Naive B cell (primary cell): ENCODE measurements at regions not wholly inside any gene's neighbourhood (a gene's known extent, or its start where the extent isn't known, plus 50 kb on each side); places are given as distances from the start of the nearest gene placed in this dataset.

ENCODE experiments used
- ATAC-seq, 2 donors: fragments of 150-1000 bp; cut with Tn5 transposase; 2 replicates each; pipeline ENCODE4 v1.10.0; 2021; ENCODE audit warnings: low read depth in 2 of 2, mild to moderate bottlenecking in 2 of 2, moderate library complexity in 2 of 2
- DNase-seq: peaks from one replicate; pipeline ENCODE4 v3.0.0; 2022
- H3K27ac Mint-ChIP-seq, 6 donors: one replicate each; pipeline ENCODE4 v1.8.0; 2020 to 2022; ENCODE audit warnings: mild to moderate bottlenecking in 6 of 6, mixed read lengths in 6 of 6, moderate library complexity in 5 of 6, inconsistent platforms in 2 of 6
- H3K27me3 Mint-ChIP-seq, 3 donors: one replicate each; pipeline ENCODE4 v1.8.0; 2021 to 2022; ENCODE audit warnings: mixed read lengths in 3 of 3, mild to moderate bottlenecking in 1 of 3
- H3K36me3 Mint-ChIP-seq, 2 donors: one replicate each; pipeline ENCODE4 v1.8.0; 2020 to 2022; ENCODE audit warnings: mixed read lengths in 2 of 2, inconsistent platforms in 1 of 2, mild to moderate bottlenecking in 1 of 2
- H3K4me1 Mint-ChIP-seq, 3 donors: one replicate each; pipeline ENCODE4 v1.8.0; 2020 to 2022; ENCODE audit warnings: mixed read lengths in 3 of 3, inconsistent platforms in 1 of 3, mild to moderate bottlenecking in 1 of 3, moderate library complexity in 1 of 3
- H3K4me3 Mint-ChIP-seq, 8 donors: one replicate each; pipeline ENCODE4 v1.8.0; 2020 to 2022; ENCODE audit warnings: mild to moderate bottlenecking in 8 of 8, mixed read lengths in 8 of 8, moderate library complexity in 8 of 8, inconsistent platforms in 2 of 8
- H3K9me3 Mint-ChIP-seq, 7 donors: one replicate each; pipeline ENCODE4 v1.8.0; 2020 to 2022; ENCODE audit warnings: mixed read lengths in 7 of 7, mild to moderate bottlenecking in 5 of 7, inconsistent platforms in 2 of 7, moderate library complexity in 1 of 7

- H3K27me3 Mint-ChIP-seq = no peaks in the 10 kb centered on the region
- no peak for ATAC-seq
- H3K9me3 Mint-ChIP-seq = peaks cover 4 to 18% (median 6%) of the 10 kb centered on the region in 7 donors
- no peak overlapping the region for H3K4me3 Mint-ChIP-seq
- H3K27ac Mint-ChIP-seq = no peak overlapping the region
- DNase-seq = no peak
- H3K36me3 Mint-ChIP-seq = no peaks in the 10 kb centered on the region
- H3K4me1 Mint-ChIP-seq = no peaks in the 10 kb centered on the region
Observed at GRCh38 chr4:92182736-92183407, 120.9 kb upstream of the GRID2 start.

- Mint-ChIP-seq H3K27me3 (no peaks in the 10 kb centered on the region), H3K27ac (no peak overlapping the region), H3K9me3 (peaks cover 4 to 18% (median 6%) of the 10 kb centered on the region in 7 donors), H3K36me3 (no peaks in the 10 kb centered on the region), H3K4me3 (no peak overlapping the region), H3K4me1 (no peaks in the 10 kb centered on the region)
- DNase-seq (no peak), ATAC-seq (no peak)
Observed at GRCh38 chr4:92183825-92184224, 119.9 kb upstream of the GRID2 start.

- Mint-ChIP-seq H3K4me1 (no peaks in the 10 kb centered on the region), H3K36me3 (no peaks in the 10 kb centered on the region), H3K27ac (no peak overlapping the region), H3K4me3 (no peak overlapping the region), H3K9me3 (peaks cover 3 to 18% (median 6%) of the 10 kb centered on the region in 7 donors), H3K27me3 (no peaks in the 10 kb centered on the region)
- DNase-seq = no peak
- ATAC-seq = no peak
Observed at GRCh38 chr4:92184566-92184965, 119.2 kb upstream of the GRID2 start.

GRCh38 chr4:92186239-92186638 is 117.5 kb upstream of the GRID2 start:
- DNase-seq (no peak), ATAC-seq (no peak)
- H3K9me3 Mint-ChIP-seq = peaks cover 3 to 17% (median 7%) of the 10 kb centered on the region in 7 donors
- H3K4me3 Mint-ChIP-seq = no peak overlapping the region
- no peaks in the 10 kb centered on the region for H3K4me1 Mint-ChIP-seq
- no peaks in the 10 kb centered on the region for H3K36me3 Mint-ChIP-seq
- no peak overlapping the region for H3K27ac Mint-ChIP-seq
- no peaks in the 10 kb centered on the region for H3K27me3 Mint-ChIP-seq

GRCh38 chr4:92189146-92189545 is 114.6 kb upstream of the GRID2 start:
- ATAC-seq (no peak), DNase-seq (no peak)
- H3K36me3 Mint-ChIP-seq = no peaks in the 10 kb centered on the region
- H3K27ac Mint-ChIP-seq = no peak overlapping the region
- H3K27me3 Mint-ChIP-seq = no peaks in the 10 kb centered on the region
- H3K9me3 Mint-ChIP-seq = peaks cover 0 to 10% (median 0%) of the 10 kb centered on the region in 7 donors
- H3K4me1 Mint-ChIP-seq = no peaks in the 10 kb centered on the region
- H3K4me3 Mint-ChIP-seq = no peak overlapping the region

GRCh38 chr4:92198711-92199110 is 105.1 kb upstream of the GRID2 start:
- ATAC-seq = no peak
- no peaks in the 10 kb centered on the region for H3K4me1 Mint-ChIP-seq
- no peak overlapping the region for H3K27ac Mint-ChIP-seq
- H3K36me3 Mint-ChIP-seq = no peaks in the 10 kb centered on the region
- H3K9me3 Mint-ChIP-seq = peaks cover 0 to 7% (median 3%) of the 10 kb centered on the region in 7 donors
- H3K4me3 Mint-ChIP-seq = no peak overlapping the region
- H3K27me3 Mint-ChIP-seq = no peaks in the 10 kb centered on the region
- no peak for DNase-seq

GRCh38 chr4:92199135-92199534 is 104.6 kb upstream of the GRID2 start:
- DNase-seq = no peak
- no peaks in the 10 kb centered on the region for H3K4me1 Mint-ChIP-seq
- no peak overlapping the region for H3K4me3 Mint-ChIP-seq
- H3K36me3 Mint-ChIP-seq = no peaks in the 10 kb centered on the region
- no peak overlapping the region for H3K27ac Mint-ChIP-seq
- H3K27me3 Mint-ChIP-seq = no peaks in the 10 kb centered on the region
- H3K9me3 Mint-ChIP-seq = peaks cover 0 to 8% (median 3%) of the 10 kb centered on the region in 7 donors
- no peak for ATAC-seq

- no peak overlapping the region for H3K27ac Mint-ChIP-seq
- ATAC-seq = no peak
- DNase-seq = no peak
- H3K9me3 Mint-ChIP-seq = peaks cover 3 to 18% (median 8%) of the 10 kb centered on the region in 7 donors
- no peaks in the 10 kb centered on the region for H3K4me1 Mint-ChIP-seq
- no peaks in the 10 kb centered on the region for H3K36me3 Mint-ChIP-seq
- no peak overlapping the region for H3K4me3 Mint-ChIP-seq
- H3K27me3 Mint-ChIP-seq = no peaks in the 10 kb centered on the region
Observed at GRCh38 chr4:92210906-92211305, 92.9 kb upstream of the GRID2 start.

GRCh38 chr4:92215476-92215875 is 88.3 kb upstream of the GRID2 start:
- no peak for DNase-seq
- H3K4me1 Mint-ChIP-seq = no peaks in the 10 kb centered on the region
- no peaks in the 10 kb centered on the region for H3K36me3 Mint-ChIP-seq
- no peak for ATAC-seq
- peaks cover 7 to 25% (median 13%) of the 10 kb centered on the region in 7 donors for H3K9me3 Mint-ChIP-seq
- no peak overlapping the region for H3K4me3 Mint-ChIP-seq
- H3K27ac Mint-ChIP-seq = no peak overlapping the region
- H3K27me3 Mint-ChIP-seq = no peaks in the 10 kb centered on the region

- no peak for ATAC-seq
- no peak overlapping the region for H3K27ac Mint-ChIP-seq
- DNase-seq = no peak
- no peaks in the 10 kb centered on the region for H3K36me3 Mint-ChIP-seq
- H3K4me1 Mint-ChIP-seq = no peaks in the 10 kb centered on the region
- H3K27me3 Mint-ChIP-seq = no peaks in the 10 kb centered on the region
- H3K9me3 Mint-ChIP-seq = peaks cover 0 to 5% (median 0%) of the 10 kb centered on the region in 7 donors
- H3K4me3 Mint-ChIP-seq = no peak overlapping the region
Observed at GRCh38 chr4:92231511-92231910, 72.3 kb upstream of the GRID2 start.

- peak overlapping the region in 1 of 6 donors; percentile 18 for H3K27ac Mint-ChIP-seq
- ATAC-seq = no peak
- DNase-seq = no peak
Observed at GRCh38 chr4:92232566-92232965, 71.2 kb upstream of the GRID2 start.

GRCh38 chr4:92234393-92235176 is 69.2 kb upstream of the GRID2 start:
- Mint-ChIP-seq H3K4me1 (no peaks in the 10 kb centered on the region), H3K9me3 (peaks cover 0 to 13% (median 4%) of the 10 kb centered on the region in 7 donors), H3K4me3 (no peak overlapping the region), H3K27ac (no peak overlapping the region), H3K27me3 (no peaks in the 10 kb centered on the region), H3K36me3 (no peaks in the 10 kb centered on the region)
- ATAC-seq (no peak), DNase-seq (no peak)

More at GRCh38 chr4:92232566-92232965, 71.2 kb upstream of the GRID2 start:
- Mint-ChIP-seq H3K9me3 (peaks cover 0 to 5% (median 0%) of the 10 kb centered on the region in 7 donors), H3K36me3 (no peaks in the 10 kb centered on the region), H3K4me1 (no peaks in the 10 kb centered on the region), H3K27me3 (no peaks in the 10 kb centered on the region), H3K4me3 (no peak overlapping the region)

- H3K4me1 Mint-ChIP-seq = no peaks in the 10 kb centered on the region
- no peak overlapping the region for H3K27ac Mint-ChIP-seq
Observed at GRCh38 chr4:92235731-92236130, 68.0 kb upstream of the GRID2 start.

GRCh38 chr4:92236877-92237276 is 66.9 kb upstream of the GRID2 start:
- H3K9me3 Mint-ChIP-seq = peaks cover 0 to 14% (median 4%) of the 10 kb centered on the region in 7 donors
- no peak for DNase-seq
- H3K27ac Mint-ChIP-seq = no peak overlapping the region
- no peaks in the 10 kb centered on the region for H3K36me3 Mint-ChIP-seq
- H3K4me1 Mint-ChIP-seq = no peaks in the 10 kb centered on the region
- no peak for ATAC-seq
- no peaks in the 10 kb centered on the region for H3K27me3 Mint-ChIP-seq
- no peak overlapping the region for H3K4me3 Mint-ChIP-seq

More at GRCh38 chr4:92235731-92236130, 68.0 kb upstream of the GRID2 start:
- no peaks in the 10 kb centered on the region for H3K36me3 Mint-ChIP-seq
- no peak overlapping the region for H3K4me3 Mint-ChIP-seq
- ATAC-seq = no peak
- H3K9me3 Mint-ChIP-seq = peaks cover 0 to 14% (median 4%) of the 10 kb centered on the region in 7 donors
- DNase-seq = no peak
- no peaks in the 10 kb centered on the region for H3K27me3 Mint-ChIP-seq
